ENCODE measurements at regions not wholly inside any gene's neighbourhood (a gene's known extent, or its start where the extent isn't known, plus 50 kb on each side); places are given as distances from the start of the nearest gene placed in this dataset.

GRCh38 chrX:99248180-99248579, 1161.9 kb downstream of the PCDH19 start:
- TF ChIP-seq CTCF (IDR thresholded peaks at IDR 0.05), result no peak
- no peak for TF ChIP-seq POLR2A (IDR thresholded peaks at IDR 0.05)

Data from adrenal gland (tissue), 5 donors.